OCI-LY7 (cell line): ENCODE measurements at regions not wholly inside any gene's neighbourhood (a gene's known extent, or its start where the extent isn't known, plus 50 kb on each side); places are given as distances from the start of the nearest gene placed in this dataset.

Source experiments
- BruUV-seq: library from RNA; stranded (reverse); fragments of 400-500 nt; replicated peaks from 2 replicates; lab custom pipeline; 2021; lab: Mats Ljungman, UMichigan
- CTCF ChIA-PET: fragments of 300-600 bp; sonication (Branson Sonifier 250); formaldehyde crosslinking; loops from one replicate; lab custom pipeline; 2022; ENCODE audit warnings: antibody characterized with exemption; ENCODE audit not compliant: unreplicated experiment; lab: Charles Lee
- POLR2A ChIA-PET: fragments of 300-600 bp; sonication (Branson Sonifier 250); formaldehyde crosslinking; loops from one replicate; lab custom pipeline; 2022; ENCODE audit warnings: antibody characterized with exemption; lab: Charles Lee
- DNase-seq: peaks from one replicate; pipeline ENCODE4 v3.0.0-alpha.2; 2015; ENCODE audit warnings: low spot score
- H2AFZ ChIP-seq: fragments of 200-600 bp; sonication (generic), shearing (Covaris generic); 2 replicates; pipeline ENCODE4 v1.6.1; 2014; ENCODE audit warnings: mild to moderate bottlenecking, antibody characterized with exemption, low read length, moderate library complexity
- H3K27ac ChIP-seq: fragments of 200-600 bp; sonication (generic); 2 replicates; pipeline ENCODE4 v1.5.1; 2014; ENCODE audit warnings: mixed run types, low read depth, mild to moderate bottlenecking, moderate library complexity, low read length, inconsistent platforms; ENCODE audit not compliant: poor library complexity, severe bottlenecking
- H3K36me3 ChIP-seq: fragments of 200-600 bp; sonication (generic); 2 replicates; pipeline ENCODE4 v1.6.1; 2014; ENCODE audit warnings: mild to moderate bottlenecking, antibody characterized with exemption, low read length, moderate library complexity, mixed read lengths; ENCODE audit not compliant: insufficient read depth
- H3K4me1 ChIP-seq: fragments of 200-600 bp; sonication (generic); 2 replicates; pipeline ENCODE4 v1.5.1; 2014; ENCODE audit warnings: mild to moderate bottlenecking, low read length; ENCODE audit not compliant: insufficient read depth, poor library complexity, severe bottlenecking
- H3K4me2 ChIP-seq: fragments of 200-600 bp; sonication (generic); 2 replicates; pipeline ENCODE4 v1.6.1; 2014; ENCODE audit warnings: mild to moderate bottlenecking, low read length
- H3K4me3 ChIP-seq: fragments of 200-600 bp; sonication (generic); 2 replicates; pipeline ENCODE4 v1.5.1; 2014; ENCODE audit warnings: mild to moderate bottlenecking, low read depth, low read length; ENCODE audit not compliant: poor library complexity, severe bottlenecking
- H3K79me2 ChIP-seq: fragments of 200-600 bp; sonication (generic); 2 replicates; pipeline ENCODE4 v1.6.1; 2016; ENCODE audit warnings: low read depth, mild to moderate bottlenecking, low read length, moderate library complexity, mixed read lengths; ENCODE audit not compliant: insufficient read depth
- H3K9me2 ChIP-seq: fragments of 200-600 bp; sonication (generic); 2 replicates; pipeline ENCODE4 v1.6.1; 2016; ENCODE audit warnings: mild to moderate bottlenecking, low read length, mixed read lengths; ENCODE audit not compliant: insufficient read depth
- H3K9me3 ChIP-seq: fragments of 200-600 bp; sonication (generic); 2 replicates; pipeline ENCODE4 v1.6.1; 2014; ENCODE audit warnings: mild to moderate bottlenecking, mixed run types, low read length, mixed read lengths
- H4K20me1 ChIP-seq: fragments of 200-600 bp; sonication (generic); 2 replicates; pipeline ENCODE4 v1.6.1; 2014; ENCODE audit warnings: mild to moderate bottlenecking, antibody characterized with exemption, low read length, moderate library complexity, mixed read lengths; ENCODE audit not compliant: insufficient read depth
- EZH2phosphoT487 ChIP-seq: fragments of 200-600 bp; sonication (generic); IDR thresholded peaks from 2 replicates; pipeline ENCODE4 v1.6.1; 2018; ENCODE audit warnings: low read depth, borderline replicate concordance, mild to moderate bottlenecking, mixed run types, antibody characterized with exemption, low read length, moderate library complexity, mixed read lengths
- intact Hi-C: fragments of 100-400 bp; cut with micrococcal nuclease; formaldehyde crosslinking; loops from one replicate; pipeline ENCODE4 v1.10.0; 2022; ENCODE audit not compliant: unreplicated experiment
- TF ChIP-seq, protein P1 (sequence below): fragments of 200-600 bp; sonication (generic); conservative IDR thresholded peaks from 2 replicates; pipeline ENCODE4 v1.5.1; 2014; ENCODE audit warnings: mild to moderate bottlenecking, antibody characterized with exemption, low read length, moderate library complexity, mixed read lengths

GRCh38 chr3:94927175-94927574, 864.3 kb downstream of the NSUN3 start:
- Histone ChIP-seq H3K36me3 (no peaks in the 10 kb centered on the region), H3K9me3 (no peaks in the 10 kb centered on the region), H3K9me2 (no peaks in the 10 kb centered on the region), H3K27ac (no peak overlapping the region), H2AFZ (no peak overlapping the region), H3K4me1 (no peaks in the 10 kb centered on the region), H3K79me2 (no peaks in the 10 kb centered on the region), H3K4me2 (no peak overlapping the region), H3K4me3 (no peak overlapping the region), H4K20me1 (no peaks in the 10 kb centered on the region)
- TF ChIP-seq EZH2phosphoT487, result no peak
- TF ChIP-seq, protein P1, sequence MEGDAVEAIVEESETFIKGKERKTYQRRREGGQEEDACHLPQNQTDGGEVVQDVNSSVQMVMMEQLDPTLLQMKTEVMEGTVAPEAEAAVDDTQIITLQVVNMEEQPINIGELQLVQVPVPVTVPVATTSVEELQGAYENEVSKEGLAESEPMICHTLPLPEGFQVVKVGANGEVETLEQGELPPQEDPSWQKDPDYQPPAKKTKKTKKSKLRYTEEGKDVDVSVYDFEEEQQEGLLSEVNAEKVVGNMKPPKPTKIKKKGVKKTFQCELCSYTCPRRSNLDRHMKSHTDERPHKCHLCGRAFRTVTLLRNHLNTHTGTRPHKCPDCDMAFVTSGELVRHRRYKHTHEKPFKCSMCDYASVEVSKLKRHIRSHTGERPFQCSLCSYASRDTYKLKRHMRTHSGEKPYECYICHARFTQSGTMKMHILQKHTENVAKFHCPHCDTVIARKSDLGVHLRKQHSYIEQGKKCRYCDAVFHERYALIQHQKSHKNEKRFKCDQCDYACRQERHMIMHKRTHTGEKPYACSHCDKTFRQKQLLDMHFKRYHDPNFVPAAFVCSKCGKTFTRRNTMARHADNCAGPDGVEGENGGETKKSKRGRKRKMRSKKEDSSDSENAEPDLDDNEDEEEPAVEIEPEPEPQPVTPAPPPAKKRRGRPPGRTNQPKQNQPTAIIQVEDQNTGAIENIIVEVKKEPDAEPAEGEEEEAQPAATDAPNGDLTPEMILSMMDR, result no peak
- intact Hi-C loops, result no loop called here
- ChIA-PET CTCF (no interaction called here), POLR2A (interaction anchor here (0.6 kb wide), 1 partner anchor 122 kb away, joined by 3 read pairs; no protein-coding TSS in a partner anchor)
- no TSS peak for BruUV-seq
- DNase-seq, result no peak

DNA sequence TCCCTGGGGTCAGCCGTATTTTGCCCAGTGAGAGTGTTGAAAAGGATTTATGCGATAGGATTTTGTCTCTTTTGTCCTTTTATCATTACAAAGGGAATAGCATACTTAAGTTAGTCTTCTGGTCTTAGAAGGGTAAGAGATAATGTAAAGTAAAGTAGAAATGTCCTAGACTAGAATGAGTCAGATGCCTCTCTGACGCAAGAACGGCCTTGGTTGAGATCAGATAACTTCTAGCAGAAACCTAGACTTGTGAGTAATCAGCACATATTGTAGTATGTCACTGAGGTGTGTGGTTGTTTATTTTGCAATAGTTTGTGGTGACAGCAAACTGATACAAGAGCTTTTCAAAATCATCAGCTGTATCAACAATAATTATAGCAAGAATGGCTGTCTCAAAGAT, 866.1 kb downstream of the NSUN3 start:
- ChIA-PET CTCF (no interaction called here), POLR2A (interaction anchor here (0.7 kb wide), 1 partner anchor 313 kb away, joined by 3 read pairs; no protein-coding TSS in a partner anchor)
- Histone ChIP-seq H3K9me3 (no peaks in the 10 kb centered on the region), H3K27ac (no peak overlapping the region), H2AFZ (no peak overlapping the region), H3K79me2 (no peaks in the 10 kb centered on the region), H3K4me2 (no peak overlapping the region), H3K36me3 (no peaks in the 10 kb centered on the region), H3K9me2 (no peaks in the 10 kb centered on the region), H3K4me1 (no peaks in the 10 kb centered on the region), H4K20me1 (no peaks in the 10 kb centered on the region), H3K4me3 (no peak overlapping the region)
- intact Hi-C loops, result no loop called here
- TF ChIP-seq EZH2phosphoT487, result no peak
- TF ChIP-seq, protein P1, result no peak
- no TSS peak for BruUV-seq
- DNase-seq, result no peak

- Histone ChIP-seq H3K36me3 (no peaks in the 10 kb centered on the region), H2AFZ (no peak overlapping the region), H3K79me2 (no peaks in the 10 kb centered on the region), H3K4me2 (no peak overlapping the region), H3K4me1 (no peaks in the 10 kb centered on the region), H3K9me3 (no peaks in the 10 kb centered on the region), H3K4me3 (no peak overlapping the region), H3K9me2 (no peaks in the 10 kb centered on the region), H3K27ac (no peak overlapping the region), H4K20me1 (no peaks in the 10 kb centered on the region)
- ChIA-PET POLR2A (no interaction called here), CTCF (no interaction called here)
- intact Hi-C loops, result no loop called here
- DNase-seq, result no peak
- TF ChIP-seq, protein P1, result no peak
- TF ChIP-seq EZH2phosphoT487, result no peak
- no TSS peak for BruUV-seq
These were observed 873.1 kb downstream of the NSUN3 start for GRCh38 chr3:94935738-94936580.
